C4-2B (cell line): ENCODE measurements at regions not wholly inside any gene's neighbourhood (a gene's known extent, or its start where the extent isn't known, plus 50 kb on each side); places are given as distances from the start of the nearest gene placed in this dataset.

Source experiments
- H3K27ac ChIP-seq: fragments of 450-650 bp; 2 replicates; pipeline ENCODE4 v1.5.1; 2017
- CTCF ChIP-seq: fragments of 450-650 bp; conservative IDR thresholded peaks from 2 replicates; pipeline ENCODE4 v1.5.1; 2017; ENCODE audit warnings: mild to moderate bottlenecking
- ZFX ChIP-seq: fragments of 450-650 bp; IDR thresholded peaks from 2 replicates; pipeline ENCODE4 v1.6.1; 2017

GRCh38 chr16:49165025-49165424 is 116.6 kb downstream of the CBLN1 start:
- H3K27ac ChIP-seq: no peak overlapping the region
- no peak for TF ChIP-seq CTCF
- TF ChIP-seq ZFX: no peak

GRCh38 chr16:49161191-49161590 is 120.4 kb downstream of the CBLN1 start:
- H3K27ac ChIP-seq: no peak overlapping the region
- TF ChIP-seq ZFX: no peak
- no peak for TF ChIP-seq CTCF

- H3K27ac ChIP-seq: no peak overlapping the region
- TF ChIP-seq CTCF (no peak), ZFX (no peak)
Observed at GRCh38 chr16:49158029-49158642, 123.5 kb downstream of the CBLN1 start.

- no peak overlapping the region for H3K27ac ChIP-seq
- TF ChIP-seq ZFX (no peak), CTCF (no peak)
Observed at GRCh38 chr16:49150341-49150740, 131.3 kb downstream of the CBLN1 start.

GRCh38 chr16:49148410-49148809 is 133.2 kb downstream of the CBLN1 start:
- TF ChIP-seq ZFX (no peak), CTCF (no peak)
- H3K27ac ChIP-seq: no peak overlapping the region

- H3K27ac ChIP-seq: no peak overlapping the region
- TF ChIP-seq ZFX (no peak), CTCF (no peak)
Observed at GRCh38 chr16:49140618-49141017, 141.0 kb downstream of the CBLN1 start.

GRCh38 chr16:49130397-49130796 is 151.2 kb downstream of the CBLN1 start:
- no peak for TF ChIP-seq CTCF
- TF ChIP-seq ZFX: no peak

More at GRCh38 chr16:49130397-49130796, 151.2 kb downstream of the CBLN1 start:
- H3K27ac ChIP-seq: no peak overlapping the region
